ENCODE measurements at regions not wholly inside any gene's neighbourhood (a gene's known extent, or its start where the extent isn't known, plus 50 kb on each side); places are given as distances from the start of the nearest gene placed in this dataset.
A peak's percentile ranks its signal among the peaks of the same experiment; 100 is the strongest.
"Not testable (repeated sequence)": the region's sequence is repeated elsewhere in the genome, so short reads cannot be mapped to it uniquely, and the experiment has no call there.

DNA sequence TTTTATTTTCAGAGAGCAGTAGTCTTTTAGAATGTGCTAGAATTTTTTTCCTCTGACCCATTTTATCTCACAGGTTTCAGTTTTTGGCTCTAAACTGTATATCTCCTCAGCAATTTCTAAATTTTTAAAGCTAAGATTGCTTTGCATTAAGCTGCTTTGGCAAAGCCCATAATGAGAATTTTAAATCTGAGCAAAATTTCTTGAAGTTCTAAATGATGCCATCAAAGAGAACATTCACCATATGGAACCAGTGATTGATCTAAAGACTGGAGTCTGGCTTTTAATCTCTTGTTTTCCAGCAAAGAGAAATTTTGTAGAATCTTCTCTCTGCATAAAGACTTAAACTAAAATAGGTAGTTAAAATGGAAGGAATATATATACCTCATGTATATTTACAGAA lies 313.6 kb downstream of the TBC1D32 start:
- no peak for FAIRE-seq

DNA sequence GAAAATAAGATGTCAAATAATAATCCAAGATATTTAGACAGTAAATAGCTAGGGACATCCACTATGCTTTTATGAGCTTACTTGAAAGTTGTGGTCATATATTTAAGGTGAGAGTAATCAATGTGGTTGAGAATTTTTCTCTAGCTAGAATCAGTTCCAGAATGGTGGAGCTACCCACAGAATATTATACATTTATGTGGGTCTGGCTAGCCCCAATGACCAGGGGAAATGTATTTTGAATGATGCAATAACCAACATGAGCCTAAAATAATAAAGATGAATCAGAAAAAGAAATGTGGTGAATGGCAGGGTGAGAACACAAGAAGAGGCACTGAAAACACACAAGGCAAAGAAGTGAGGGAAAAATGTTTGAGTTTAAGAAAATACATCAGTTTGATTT lies 325.7 kb downstream of the TBC1D32 start:
- no peak for FAIRE-seq

GRCh38 chr6:121006024-121006423 lies 328.3 kb downstream of the TBC1D32 start:
- FAIRE-seq, result no peak

GRCh38 chr6:121000381-121000780 lies 333.9 kb downstream of the TBC1D32 start:
- FAIRE-seq, result no peak

- no peak for FAIRE-seq
Measured at GRCh38 chr6:120996340-120996739, 337.9 kb downstream of the TBC1D32 start.

GRCh38 chr6:120994573-120994967 lies 339.7 kb downstream of the TBC1D32 start:
- FAIRE-seq, result no peak

GRCh38 chr6:120993929-120994572 lies 340.2 kb downstream of the TBC1D32 start:
- FAIRE-seq, result no peak

DNA sequence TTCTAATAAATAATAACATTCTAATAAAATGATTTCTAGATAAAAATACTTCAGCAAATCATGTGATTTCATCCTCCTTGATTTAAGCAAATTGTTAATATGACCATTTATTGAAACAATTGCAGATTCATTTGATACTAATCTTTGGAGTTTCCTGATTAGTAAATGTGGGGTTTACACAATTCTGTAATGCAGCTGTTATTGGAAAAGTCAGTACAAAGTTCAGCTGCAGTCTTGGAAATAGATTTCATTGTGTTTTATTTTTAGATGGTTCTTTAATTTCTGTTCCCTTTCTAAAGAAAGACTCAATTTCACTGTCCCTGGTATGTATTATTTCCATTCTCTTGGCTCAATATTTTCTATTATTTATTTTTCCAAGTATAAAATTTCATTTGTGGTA lies 342.0 kb downstream of the TBC1D32 start:
- no peak for FAIRE-seq

DNA sequence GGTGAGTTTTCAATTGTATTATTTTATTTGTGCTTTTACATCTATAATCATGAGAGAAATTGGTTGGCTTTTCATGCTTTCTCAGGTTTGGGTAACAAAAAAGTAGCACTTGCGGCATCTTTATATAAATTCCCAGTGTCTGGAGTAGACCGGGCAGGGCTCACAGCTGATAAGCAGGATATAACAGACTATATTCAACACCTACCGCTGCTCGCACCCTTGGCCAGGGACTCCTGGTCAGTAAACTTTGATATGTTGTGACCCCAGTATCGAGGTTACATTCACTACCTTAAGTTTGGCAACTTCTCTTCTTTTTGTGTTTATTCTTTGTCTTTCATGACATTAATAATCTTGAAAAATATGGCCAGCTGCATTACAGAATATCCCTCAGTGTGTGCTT lies 343.4 kb downstream of the TBC1D32 start:
- no peak for FAIRE-seq

DNA sequence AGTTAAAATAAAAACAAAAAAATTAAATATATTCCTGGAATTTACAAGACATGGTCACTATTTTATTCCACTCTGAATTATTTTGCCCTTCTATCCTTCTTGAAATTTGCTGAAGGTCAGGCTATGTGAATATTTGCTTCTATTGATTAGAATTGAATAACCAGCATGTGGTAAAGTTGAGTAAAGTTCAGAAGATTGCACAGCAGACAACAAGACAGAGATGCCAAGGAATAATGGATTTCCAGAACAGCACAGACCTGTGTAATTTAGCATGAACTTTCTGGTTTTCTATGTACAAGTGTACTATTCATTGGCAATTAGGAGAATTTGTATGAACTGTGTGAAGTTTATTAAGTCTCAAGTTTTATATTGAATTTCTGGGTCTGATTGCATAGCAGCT lies 352.4 kb downstream of the TBC1D32 start:
- no peak for FAIRE-seq

DNA sequence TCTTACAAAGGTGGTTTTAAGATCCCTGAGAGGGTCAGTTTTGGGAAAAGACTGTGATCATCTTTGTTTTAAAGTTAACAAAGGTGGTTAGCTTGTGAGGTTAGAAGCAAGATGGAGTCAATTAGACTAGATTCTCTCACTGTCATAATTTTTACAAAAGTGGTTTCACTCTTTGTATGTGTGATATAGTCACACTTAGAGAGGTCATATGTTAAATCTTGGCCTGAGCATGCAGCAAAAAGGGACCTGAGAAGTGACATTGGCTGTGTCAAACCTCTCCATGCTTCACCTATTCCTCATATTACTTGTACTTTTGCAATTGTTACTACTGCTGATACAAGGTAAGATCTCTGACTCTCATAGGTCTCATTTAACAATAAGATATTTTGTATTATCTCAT lies 368.0 kb downstream of the TBC1D32 start:
- FAIRE-seq, result no peak

DNA sequence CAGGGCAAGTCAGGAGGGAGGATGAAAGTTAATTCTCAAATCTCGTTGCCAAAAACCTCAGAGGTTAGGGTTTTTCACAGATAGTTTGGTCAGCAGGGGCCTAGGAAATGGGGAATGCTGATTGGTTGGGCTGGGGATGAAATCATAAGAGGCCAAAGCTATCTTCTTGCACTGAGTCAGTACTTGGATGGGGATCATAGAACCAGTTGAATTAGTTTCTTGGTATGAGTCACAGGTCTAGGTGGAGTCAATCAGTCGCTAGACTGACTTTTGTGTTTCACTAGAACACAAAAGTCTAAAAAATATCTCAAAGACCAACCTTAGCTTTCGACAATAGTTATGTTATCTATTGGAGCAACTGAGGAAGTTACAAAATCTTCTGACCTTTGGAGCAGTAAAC lies 368.5 kb downstream of the TBC1D32 start:
- FAIRE-seq, result no peak

DNA sequence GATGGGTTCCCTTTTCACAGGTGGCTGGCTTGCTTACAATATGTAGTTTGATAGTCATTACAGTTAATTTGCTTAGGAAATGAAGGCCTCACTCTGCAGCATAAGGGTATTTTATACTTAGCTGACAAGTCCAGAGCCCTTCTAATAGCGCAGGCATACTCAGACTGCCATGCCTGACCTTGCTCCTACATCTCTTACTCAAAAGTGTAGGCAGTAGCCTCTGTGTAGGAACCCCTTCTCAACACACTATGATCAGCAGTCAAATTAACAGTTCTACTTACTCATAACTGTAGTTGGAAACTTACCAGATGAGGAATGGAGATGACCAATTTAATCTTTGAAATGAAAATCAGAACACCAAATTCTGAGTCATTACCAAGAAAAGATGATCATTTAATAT lies 373.5 kb downstream of the TBC1D32 start:
- FAIRE-seq, result no peak

GRCh38 chr6:120954111-120954510 lies 380.2 kb downstream of the TBC1D32 start:
- FAIRE-seq, result no peak

DNA sequence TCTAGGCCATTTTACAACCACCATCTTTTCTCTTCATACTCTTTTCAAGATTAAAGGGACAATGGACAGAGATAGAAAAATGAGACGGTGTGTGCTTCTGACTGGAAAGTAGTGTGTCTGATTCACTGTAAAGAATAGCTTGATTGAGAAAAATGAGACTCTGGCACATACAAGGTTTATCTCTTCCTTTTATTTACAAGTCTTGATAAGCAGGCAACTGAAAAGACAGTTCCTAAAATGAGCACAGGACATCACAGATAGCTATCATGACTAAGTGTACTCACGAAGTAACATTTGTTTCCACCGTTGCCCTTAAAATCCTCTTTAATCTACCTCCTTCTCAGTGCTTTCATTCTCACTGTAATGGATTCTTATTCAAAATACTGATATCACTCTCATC lies 383.0 kb downstream of the TBC1D32 start:
- FAIRE-seq, result no peak

DNA sequence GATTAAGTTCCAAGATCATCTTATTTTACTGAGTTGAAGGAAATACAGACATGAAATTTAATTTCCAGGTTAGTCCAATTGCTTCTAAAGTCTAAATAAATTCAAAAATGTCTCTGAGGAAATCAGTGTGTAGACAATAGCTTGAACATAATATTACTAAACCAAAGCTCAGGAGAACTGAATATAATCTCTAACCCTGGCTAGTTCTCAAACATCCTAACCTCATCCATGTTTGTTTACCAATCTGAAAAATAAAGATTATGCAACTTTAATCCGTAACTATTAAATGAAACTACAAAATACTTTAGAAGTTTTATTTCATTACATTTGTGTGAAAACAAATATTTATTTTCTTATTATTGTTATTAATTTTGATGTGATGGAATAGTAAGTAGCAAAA lies 387.2 kb downstream of the TBC1D32 start:
- peak; percentile 75 for FAIRE-seq

- FAIRE-seq, result no peak
Measured at GRCh38 chr6:120945905-120946594, 388.2 kb downstream of the TBC1D32 start.

GRCh38 chr6:120938876-120939472 lies 395.3 kb downstream of the TBC1D32 start:
- no peak for FAIRE-seq

GRCh38 chr6:120938164-120938875 lies 396.0 kb downstream of the TBC1D32 start:
- no peak for FAIRE-seq

DNA sequence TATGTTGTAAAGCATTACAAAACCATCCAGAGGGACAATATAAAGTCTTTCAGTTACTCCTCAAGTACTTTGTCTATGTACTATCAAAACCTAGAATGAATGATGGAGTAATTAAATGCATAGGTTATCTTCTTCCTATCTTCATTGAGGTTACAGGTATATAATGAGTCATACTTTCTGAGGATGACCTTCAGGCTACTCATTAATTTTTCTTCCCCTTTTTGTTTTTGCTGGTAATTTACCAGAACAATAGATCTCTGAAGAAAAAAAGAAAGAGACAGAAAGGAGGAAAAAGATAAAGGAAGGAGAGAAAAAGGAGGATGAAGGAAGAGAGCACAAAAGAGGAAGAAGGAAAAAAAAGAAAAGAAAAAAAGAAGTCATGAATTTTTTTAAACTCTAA lies 398.4 kb downstream of the TBC1D32 start:
- FAIRE-seq, result no peak

- no peak for FAIRE-seq
Measured at GRCh38 chr6:120935016-120935415, 399.3 kb downstream of the TBC1D32 start.

DNA sequence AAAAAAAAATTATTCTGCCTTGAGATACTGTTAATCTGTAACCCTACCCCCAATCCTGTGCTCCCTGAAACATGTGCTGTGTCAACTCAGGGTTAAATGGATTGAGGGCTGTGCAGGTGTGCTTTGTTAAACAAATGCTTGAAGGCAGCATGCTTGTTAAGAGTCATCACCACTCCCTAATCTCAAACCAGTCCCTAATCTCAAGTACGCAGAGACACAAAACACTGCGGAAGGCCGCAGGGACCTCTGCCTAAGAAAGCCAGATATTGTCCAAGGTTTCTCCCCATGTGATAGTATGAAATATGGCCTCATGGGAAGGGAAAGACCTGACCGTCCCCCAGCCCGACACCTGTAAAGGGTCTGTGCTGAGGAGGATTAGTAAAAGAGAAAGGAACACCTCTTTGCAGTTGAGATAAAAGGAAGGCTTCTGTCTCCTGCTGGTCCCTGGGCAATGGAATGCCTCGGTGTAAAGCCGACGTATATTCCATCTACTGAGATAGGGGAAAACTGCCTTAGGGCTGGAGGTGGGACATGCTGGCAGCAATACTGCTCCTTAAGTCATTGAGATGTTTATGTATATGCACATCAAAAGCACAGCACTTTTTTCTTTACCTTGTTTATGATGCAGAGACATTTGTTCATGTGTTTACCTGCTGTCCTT lies 402.6 kb downstream of the TBC1D32 start:
- not testable (repeated sequence) for FAIRE-seq

GRCh38 chr6:120930500-120930899 lies 403.8 kb downstream of the TBC1D32 start:
- FAIRE-seq, result not testable (repeated sequence)

Data from endometrium (tissue), 2 donors.